ENCODE measurements at regions not wholly inside any gene's neighbourhood (a gene's known extent, or its start where the extent isn't known, plus 50 kb on each side); places are given as distances from the start of the nearest gene placed in this dataset.

- no peak for DNase-seq (ENCODE audit: low read depth)
Observed at GRCh38 chr13:74000876-74001275, 133.3 kb downstream of the KLF12 start.

- DNase-seq (ENCODE audit: low read depth): no peak
Observed at GRCh38 chr13:73998631-73999030, 135.6 kb downstream of the KLF12 start.

- DNase-seq (ENCODE audit: low read depth): no peak
Observed at GRCh38 chr13:73997964-73998363, 136.2 kb downstream of the KLF12 start.

- no peak for DNase-seq (ENCODE audit: low read depth)
Observed at GRCh38 chr13:73996569-73996968, 137.6 kb downstream of the KLF12 start.

GRCh38 chr13:73995736-73996135 is 138.5 kb downstream of the KLF12 start:
- no peak for DNase-seq (ENCODE audit: low read depth)

- no peak for DNase-seq (ENCODE audit: low read depth)
Observed at GRCh38 chr13:73993661-73994060, 140.5 kb downstream of the KLF12 start.

- no peak for DNase-seq (ENCODE audit: low read depth)
Observed at GRCh38 chr13:73991884-73992283, 142.3 kb downstream of the KLF12 start.

- DNase-seq (ENCODE audit: low read depth): no peak
Observed at GRCh38 chr13:73991384-73991783, 142.8 kb downstream of the KLF12 start.

- no peak for DNase-seq (ENCODE audit: low read depth)
Observed at GRCh38 chr13:73989244-73989843, 144.9 kb downstream of the KLF12 start.

GRCh38 chr13:73988461-73988860 is 145.7 kb downstream of the KLF12 start:
- no peak for DNase-seq (ENCODE audit: low read depth)

GRCh38 chr13:73987618-73988017 is 146.6 kb downstream of the KLF12 start:
- no peak for DNase-seq (ENCODE audit: low read depth)

- no peak for DNase-seq (ENCODE audit: low read depth)
Observed at GRCh38 chr13:73985783-73986182, 148.4 kb downstream of the KLF12 start.

- DNase-seq (ENCODE audit: low read depth): no peak
Observed at GRCh38 chr13:73984949-73985691, 149.1 kb downstream of the KLF12 start.

- DNase-seq (ENCODE audit: low read depth): no peak
Observed at GRCh38 chr13:73984201-73984600, 150.0 kb downstream of the KLF12 start.

GRCh38 chr13:73983109-73983508 is 151.1 kb downstream of the KLF12 start:
- DNase-seq (ENCODE audit: low read depth): no peak

GRCh38 chr13:73981595-73981994 is 152.6 kb downstream of the KLF12 start:
- no peak for DNase-seq (ENCODE audit: low read depth)

- DNase-seq (ENCODE audit: low read depth): no peak
Observed at GRCh38 chr13:73975767-73976166, 158.4 kb downstream of the KLF12 start.

- no peak for DNase-seq (ENCODE audit: low read depth)
Observed at GRCh38 chr13:73974051-73974450, 160.2 kb downstream of the KLF12 start.

GRCh38 chr13:73973156-73973555 is 161.0 kb downstream of the KLF12 start:
- DNase-seq (ENCODE audit: low read depth): no peak

- DNase-seq (ENCODE audit: low read depth): no peak
Observed at GRCh38 chr13:73972545-73972944, 161.7 kb downstream of the KLF12 start.

- DNase-seq (ENCODE audit: low read depth): no peak
Observed at GRCh38 chr13:73971481-73971880, 162.7 kb downstream of the KLF12 start.

GRCh38 chr13:73970421-73971055 is 163.7 kb downstream of the KLF12 start:
- no peak for DNase-seq (ENCODE audit: low read depth)

GRCh38 chr13:73967397-73968165 is 166.6 kb downstream of the KLF12 start:
- DNase-seq (ENCODE audit: low read depth): no peak
